Neural cell (in vitro differentiated cells): ENCODE measurements at regions not wholly inside any gene's neighbourhood (a gene's known extent, or its start where the extent isn't known, plus 50 kb on each side); places are given as distances from the start of the nearest gene placed in this dataset.

Experiments used
- H2AFZ ChIP-seq: fragments of 200-600, 300-800 bp; sonication (generic), shearing (Covaris generic); 2 replicates; pipeline ENCODE4 v1.6.0; 2014; ENCODE audit warnings: low read depth, mild to moderate bottlenecking, antibody characterized with exemption, low read length, moderate library complexity
- H3F3A ChIP-seq: fragments of 200-600 bp; shearing (Covaris generic); 2 replicates; pipeline ENCODE4 v1.6.1; 2016; ENCODE audit warnings: mild to moderate bottlenecking, moderate library complexity, mixed read lengths, antibody characterized with exemption, low read length; ENCODE audit not compliant: insufficient read depth, poor library complexity, severe bottlenecking
- H3K27ac ChIP-seq: fragments of 200-600, 300-800 bp; sonication (generic), shearing (Covaris generic); 2 replicates; pipeline ENCODE4 v1.5.1; 2014; ENCODE audit warnings: mild to moderate bottlenecking, low read length, moderate library complexity
- H3K27me3 ChIP-seq: fragments of 300-800, 200-600 bp; sonication (generic), shearing (Covaris generic); 2 replicates; pipeline ENCODE4 v1.6.0; 2014; ENCODE audit warnings: mild to moderate bottlenecking, low read depth, low read length, moderate library complexity; ENCODE audit not compliant: insufficient read depth
- H3K36me3 ChIP-seq: fragments of 300-800, 200-600 bp; sonication (generic), shearing (Covaris generic); 2 replicates; pipeline ENCODE4 v1.5.1; 2014; ENCODE audit warnings: mild to moderate bottlenecking, antibody characterized with exemption, low read length, moderate library complexity; ENCODE audit not compliant: insufficient read depth
- H3K4me2 ChIP-seq: fragments of 300-800, 200-600 bp; sonication (generic), shearing (Covaris generic); 2 replicates; pipeline ENCODE4 v1.6.0; 2014; ENCODE audit warnings: mild to moderate bottlenecking, low read length
- H3K4me3 ChIP-seq: fragments of 300-800, 200-600 bp; sonication (generic), shearing (Covaris generic); 2 replicates; pipeline ENCODE4 v1.5.1; 2014; ENCODE audit warnings: mild to moderate bottlenecking, low read length, moderate library complexity
- H3K79me2 ChIP-seq: fragments of 200-600 bp; shearing (Covaris generic); replicated peaks from 2 replicates; pipeline ENCODE4 v1.6.0; 2014; ENCODE audit warnings: mild to moderate bottlenecking, low read length, moderate library complexity; ENCODE audit not compliant: insufficient read depth
- H3K9ac ChIP-seq: fragments of 300-800, 200-600 bp; sonication (generic), shearing (Covaris generic); 2 replicates; pipeline ENCODE4 v1.6.1; 2016; ENCODE audit warnings: mild to moderate bottlenecking, low read length, mixed read lengths
- H3K9me2 ChIP-seq: fragments of 200-600 bp; shearing (Covaris generic); 2 replicates; pipeline ENCODE4 v1.6.1; 2016; ENCODE audit warnings: mild to moderate bottlenecking, low read length, mixed read lengths; ENCODE audit not compliant: insufficient read depth
- H3K9me3 ChIP-seq: fragments of 200-600, 300-800 bp; sonication (generic), shearing (Covaris generic); 2 replicates; pipeline ENCODE4 v1.6.1; 2016; ENCODE audit warnings: mild to moderate bottlenecking, mixed run types, low read length, moderate library complexity, mixed read lengths
- H4K20me1 ChIP-seq: fragments of 200-600 bp; shearing (Covaris generic); 2 replicates; pipeline ENCODE4 v1.6.1; 2016; ENCODE audit warnings: mild to moderate bottlenecking, mixed run types; ENCODE audit not compliant: insufficient read depth
- CTCF ChIP-seq: fragments of 450-650 bp; IDR thresholded peaks from 2 replicates; pipeline ENCODE4 v1.5.1; 2014; ENCODE audit warnings: antibody characterized with exemption, mild to moderate bottlenecking, moderate library complexity; ENCODE audit not compliant: poor library complexity, severe bottlenecking
- EP300 ChIP-seq: fragments of 450-650 bp; conservative IDR thresholded peaks from 2 replicates; pipeline ENCODE4 v1.6.1; 2014; ENCODE audit warnings: antibody characterized with exemption, mild to moderate bottlenecking, moderate library complexity; ENCODE audit not compliant: poor library complexity, severe bottlenecking
- EZH2 ChIP-seq: fragments of 200-600, 300-800 bp; shearing (Covaris generic), sonication (generic); IDR thresholded peaks from 2 replicates; pipeline ENCODE4 v1.6.1; 2014; ENCODE audit warnings: antibody characterized with exemption, low read length, borderline replicate concordance, mild to moderate bottlenecking; ENCODE audit not compliant: insufficient read depth, poor library complexity, severe bottlenecking
- MXI1 ChIP-seq: fragments of 450-650 bp; conservative IDR thresholded peaks from 2 replicates; pipeline ENCODE4 v1.6.1; 2014; ENCODE audit warnings: antibody characterized with exemption, mild to moderate bottlenecking; ENCODE audit not compliant: poor library complexity, severe bottlenecking
- POLR2AphosphoS5 ChIP-seq: IDR thresholded peaks from 2 replicates; pipeline ENCODE4 v1.6.1; 2012
- RAD21 ChIP-seq: fragments of 450-650 bp; conservative IDR thresholded peaks from 2 replicates; pipeline ENCODE4 v1.6.1; 2014; ENCODE audit warnings: antibody characterized with exemption, mild to moderate bottlenecking, moderate library complexity
- REST ChIP-seq: IDR thresholded peaks from 2 replicates; pipeline ENCODE4 v1.6.1; 2012; ENCODE audit warnings: borderline replicate concordance
- SMC3 ChIP-seq: fragments of 450-650 bp; conservative IDR thresholded peaks from 2 replicates; pipeline ENCODE4 v1.6.1; 2014; ENCODE audit warnings: antibody characterized with exemption, mild to moderate bottlenecking, moderate library complexity; ENCODE audit not compliant: poor library complexity
- TAF1 ChIP-seq: IDR thresholded peaks from 2 replicates; pipeline ENCODE4 v1.6.1; 2012; ENCODE audit warnings: low read depth

DNA sequence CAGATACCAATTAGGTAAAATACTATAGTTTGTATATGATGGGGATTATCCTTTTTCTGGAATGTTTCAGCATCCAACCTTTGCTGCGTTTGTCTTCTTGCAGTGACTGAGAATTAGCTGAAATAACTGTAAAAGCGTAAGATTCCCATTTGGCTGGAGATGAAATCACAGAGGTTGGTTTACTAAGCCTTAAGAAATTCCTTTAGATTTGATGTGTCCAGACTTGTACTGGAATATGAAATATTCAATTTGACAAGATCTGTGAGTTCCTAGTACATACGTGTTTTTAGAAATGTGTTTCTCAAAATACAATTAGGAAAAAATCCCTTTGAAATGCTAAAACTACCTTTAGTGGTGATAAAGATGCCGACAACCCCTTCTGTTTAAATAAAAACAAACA is 286.0 kb upstream of the DMRT1 start:
- H3K36me3 ChIP-seq = no peaks in the 10 kb centered on the region
- H3K9me3 ChIP-seq = no peaks in the 10 kb centered on the region
- H3K4me3 ChIP-seq = no peak overlapping the region
- no peaks in the 10 kb centered on the region for H4K20me1 ChIP-seq
- TF ChIP-seq TAF1 (no peak), POLR2AphosphoS5 (no peak), EP300 (no peak), SMC3 (no peak), EZH2 (no peak), RAD21 (no peak), MXI1 (no peak)
- no peak overlapping the region for H3K9ac ChIP-seq
- no peaks in the 10 kb centered on the region for H3K27me3 ChIP-seq
- H3K4me2 ChIP-seq = no peak overlapping the region
- no peaks in the 10 kb centered on the region for H3K9me2 ChIP-seq
- H3F3A ChIP-seq = no peaks in the 10 kb centered on the region
- no peak overlapping the region for H2AFZ ChIP-seq
- H3K79me2 ChIP-seq = no peaks in the 10 kb centered on the region
- H3K27ac ChIP-seq = no peak overlapping the region

DNA sequence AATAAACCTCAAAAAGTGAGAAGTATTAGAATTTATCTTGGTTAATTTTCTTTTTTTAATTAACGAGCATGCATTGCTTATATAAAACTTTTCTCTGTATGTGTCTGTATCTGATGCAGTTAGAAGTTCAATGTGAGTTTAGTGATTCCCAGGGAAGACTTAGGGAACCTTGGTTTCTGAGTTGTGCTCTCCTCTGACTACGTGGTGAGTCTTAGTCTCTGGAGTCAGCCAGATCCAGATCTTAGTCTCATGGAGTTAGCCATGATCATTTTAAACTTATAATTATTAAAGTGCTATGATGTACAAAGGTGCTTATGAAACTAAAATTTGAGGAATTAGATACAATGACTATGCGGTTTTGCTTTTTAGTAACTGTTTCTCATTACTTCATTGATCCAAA is 285.3 kb upstream of the DMRT1 start:
- H3K4me3 ChIP-seq = no peak overlapping the region
- no peaks in the 10 kb centered on the region for H3K9me2 ChIP-seq
- H3K79me2 ChIP-seq = no peaks in the 10 kb centered on the region
- no peaks in the 10 kb centered on the region for H3K36me3 ChIP-seq
- no peak overlapping the region for H3K27ac ChIP-seq
- TF ChIP-seq CTCF = no peak
- TF ChIP-seq RAD21 = no peak
- TF ChIP-seq REST = no peak
- no peak for TF ChIP-seq TAF1
- TF ChIP-seq MXI1 = no peak
- no peak for TF ChIP-seq EZH2
- TF ChIP-seq SMC3 = no peak
- no peak for TF ChIP-seq EP300
- TF ChIP-seq POLR2AphosphoS5 = no peak
- H3K27me3 ChIP-seq = no peaks in the 10 kb centered on the region
- H3K4me2 ChIP-seq = no peak overlapping the region
- H2AFZ ChIP-seq = no peak overlapping the region
- no peaks in the 10 kb centered on the region for H3F3A ChIP-seq
- no peaks in the 10 kb centered on the region for H4K20me1 ChIP-seq
- H3K9me3 ChIP-seq = no peaks in the 10 kb centered on the region
- H3K9ac ChIP-seq = no peak overlapping the region

GRCh38 chr9:556675-557074 is 284.8 kb upstream of the DMRT1 start:
- no peak overlapping the region for H3K9ac ChIP-seq
- no peak overlapping the region for H2AFZ ChIP-seq
- H3K9me2 ChIP-seq = no peaks in the 10 kb centered on the region
- no peaks in the 10 kb centered on the region for H3F3A ChIP-seq
- no peaks in the 10 kb centered on the region for H3K36me3 ChIP-seq
- no peak overlapping the region for H3K4me2 ChIP-seq
- no peaks in the 10 kb centered on the region for H3K79me2 ChIP-seq
- no peak overlapping the region for H3K4me3 ChIP-seq
- no peaks in the 10 kb centered on the region for H3K27me3 ChIP-seq
- no peak overlapping the region for H3K27ac ChIP-seq
- no peaks in the 10 kb centered on the region for H4K20me1 ChIP-seq
- no peaks in the 10 kb centered on the region for H3K9me3 ChIP-seq
- TF ChIP-seq EZH2 (no peak), EP300 (no peak), POLR2AphosphoS5 (no peak), REST (no peak), TAF1 (no peak), RAD21 (no peak), MXI1 (no peak), CTCF (no peak), SMC3 (no peak)
